T-helper 2 cell treated with Interferon-gamma antibody and Interleukin-4, amounts not matched to agents 100 ng/mL and 5 ng/mL, for 36 hours (primary cell): ENCODE measurements at regions not wholly inside any gene's neighbourhood (a gene's known extent, or its start where the extent isn't known, plus 50 kb on each side); places are given as distances from the start of the nearest gene placed in this dataset.
"Not testable (repeated sequence)": the region's sequence is repeated elsewhere in the genome, so short reads cannot be mapped to it uniquely, and the experiment has no call there.

Experiments used
- intact Hi-C: fragments of 100-400 bp; cut with micrococcal nuclease; formaldehyde crosslinking; loops from one replicate; pipeline ENCODE4 v1.15.1; 2023

GRCh38 chr1:232319518-232320210 lies 310.3 kb downstream of the SIPA1L2 start:
- intact Hi-C loops: no loop called here

DNA sequence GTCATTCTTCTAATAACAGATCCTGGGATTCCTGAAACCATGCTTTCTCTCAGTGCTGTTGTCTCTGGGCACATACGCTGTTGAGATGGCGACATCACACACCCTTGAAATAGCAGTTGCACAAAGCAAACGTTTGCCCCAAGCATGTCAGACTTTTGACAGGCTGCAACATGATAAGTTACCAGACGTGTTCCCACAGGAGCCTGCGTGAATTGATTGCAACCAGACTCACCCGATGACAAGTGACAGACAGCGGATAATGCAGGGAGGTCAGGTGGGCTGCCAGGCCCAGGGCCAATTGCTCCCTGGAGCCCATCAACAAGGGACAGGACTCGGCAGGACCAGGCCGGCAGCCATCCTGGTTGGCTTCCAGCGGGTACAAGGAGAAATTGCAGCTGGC lies 310.9 kb downstream of the SIPA1L2 start:
- intact Hi-C loops: no loop called here

DNA sequence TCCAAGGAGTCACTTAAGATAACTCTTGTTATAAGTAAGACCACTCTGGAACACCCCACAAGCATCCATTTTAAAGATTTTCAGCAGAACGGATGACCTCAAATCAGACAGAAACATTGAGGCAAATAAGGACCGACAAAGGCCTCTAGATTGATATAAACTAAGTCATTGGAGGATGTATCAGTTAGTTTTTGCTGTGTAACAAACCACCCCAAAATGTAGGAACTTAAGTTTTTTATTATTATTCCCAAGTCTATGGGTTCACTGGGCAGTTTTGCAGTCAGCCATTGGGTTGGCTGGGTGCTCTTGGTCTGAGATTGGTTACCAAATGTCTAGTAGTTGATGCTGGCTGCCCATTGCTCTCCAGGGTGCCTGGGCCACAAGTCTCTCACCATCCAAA lies 311.8 kb downstream of the SIPA1L2 start:
- intact Hi-C loops: no loop called here

- intact Hi-C loops: no loop called here
Measured at GRCh38 chr1:232317350-232317749, 312.6 kb downstream of the SIPA1L2 start.

GRCh38 chr1:232316864-232317263 lies 313.1 kb downstream of the SIPA1L2 start:
- intact Hi-C loops: no loop called here

GRCh38 chr1:232313876-232314275 lies 316.1 kb downstream of the SIPA1L2 start:
- intact Hi-C loops: not testable (repeated sequence)

- intact Hi-C loops: no loop called here
Measured at GRCh38 chr1:232310541-232310940, 319.4 kb downstream of the SIPA1L2 start.

DNA sequence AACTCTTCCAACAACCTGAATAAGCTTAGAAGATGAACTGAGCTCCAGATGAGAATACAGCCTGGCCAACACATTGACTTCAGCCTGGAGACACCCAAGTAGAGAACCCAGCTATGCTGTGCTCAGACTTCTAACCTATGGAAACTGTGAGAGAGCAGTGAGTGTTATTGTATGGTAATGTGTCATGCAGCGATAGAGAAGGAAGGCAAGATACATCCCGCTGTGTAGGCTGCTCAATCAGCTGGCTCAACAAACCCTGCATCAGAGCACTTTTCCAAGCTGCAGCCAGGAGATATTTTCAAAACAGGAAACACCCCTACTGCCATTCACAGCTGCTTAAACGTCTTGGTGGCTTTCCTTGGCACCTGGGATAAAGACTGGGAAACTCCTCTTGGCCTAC lies 321.3 kb downstream of the SIPA1L2 start:
- intact Hi-C loops: no loop called here

DNA sequence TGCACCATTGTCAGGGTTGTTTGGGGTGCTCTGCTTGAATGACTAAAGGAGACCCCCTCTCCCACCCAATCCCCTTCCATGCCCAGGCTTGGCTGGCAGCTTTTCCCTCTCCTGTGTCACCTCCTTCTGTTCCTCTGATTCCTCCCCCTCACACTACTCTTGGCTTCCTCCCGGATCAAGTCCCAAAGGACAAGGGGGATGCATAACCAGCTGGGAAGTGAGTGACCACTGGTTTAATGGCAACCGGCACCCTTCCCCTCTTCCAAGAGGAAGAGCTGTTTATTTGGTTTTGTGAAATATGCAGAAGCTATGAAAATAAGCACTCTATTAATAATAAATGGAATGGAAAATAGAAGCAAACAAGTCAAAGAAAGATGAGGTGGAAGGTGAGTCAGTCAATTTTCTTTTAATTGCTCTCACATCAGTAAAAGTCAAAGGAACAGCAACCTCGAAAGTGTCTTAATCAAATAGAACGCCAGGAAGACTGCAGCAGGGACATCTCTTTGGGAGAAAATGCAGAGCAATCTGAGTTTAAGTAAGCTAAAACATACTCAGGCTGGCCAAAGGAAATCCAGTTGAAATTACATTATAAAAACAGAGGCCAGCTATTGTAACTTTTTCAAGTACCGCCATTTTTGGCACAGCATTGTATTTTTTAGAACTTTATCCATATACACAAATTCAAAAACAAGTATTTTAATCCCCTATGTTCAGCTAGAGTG lies 322.5 kb downstream of the SIPA1L2 start:
- intact Hi-C loops: no loop called here

DNA sequence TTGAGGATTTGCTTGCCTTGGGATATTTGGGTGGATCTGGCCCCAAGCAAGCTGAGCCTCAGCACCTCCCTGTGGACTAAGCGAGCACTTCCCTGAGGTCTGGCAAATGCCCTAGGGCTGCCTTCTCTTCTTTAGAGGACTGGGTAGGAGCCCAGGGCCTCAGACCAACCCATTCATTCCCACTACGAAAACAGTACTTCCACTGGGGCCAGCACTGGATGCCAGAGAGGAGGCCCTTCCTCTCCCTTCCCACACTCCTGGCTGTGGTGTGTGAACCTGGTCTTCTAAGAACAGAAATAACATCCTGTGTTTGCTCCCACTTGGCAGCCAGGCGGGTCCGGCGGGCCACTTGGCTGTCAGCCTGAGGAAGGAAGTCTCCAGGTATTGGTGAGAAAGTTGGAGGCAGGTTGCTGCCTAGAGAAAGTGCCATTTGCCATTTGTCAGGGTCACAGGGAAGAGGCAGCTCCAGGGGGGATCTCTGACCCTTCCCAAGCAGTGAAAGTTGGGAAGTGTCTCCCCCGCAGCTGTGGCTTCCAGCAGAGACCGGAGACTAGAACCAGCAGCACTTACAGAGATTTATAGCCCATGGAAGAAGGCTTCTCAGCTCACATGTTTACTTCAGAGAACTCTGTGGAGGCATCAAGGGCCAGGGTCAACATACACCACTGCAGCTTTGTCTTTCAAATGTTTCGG lies 323.5 kb downstream of the SIPA1L2 start:
- intact Hi-C loops: no loop called here

DNA sequence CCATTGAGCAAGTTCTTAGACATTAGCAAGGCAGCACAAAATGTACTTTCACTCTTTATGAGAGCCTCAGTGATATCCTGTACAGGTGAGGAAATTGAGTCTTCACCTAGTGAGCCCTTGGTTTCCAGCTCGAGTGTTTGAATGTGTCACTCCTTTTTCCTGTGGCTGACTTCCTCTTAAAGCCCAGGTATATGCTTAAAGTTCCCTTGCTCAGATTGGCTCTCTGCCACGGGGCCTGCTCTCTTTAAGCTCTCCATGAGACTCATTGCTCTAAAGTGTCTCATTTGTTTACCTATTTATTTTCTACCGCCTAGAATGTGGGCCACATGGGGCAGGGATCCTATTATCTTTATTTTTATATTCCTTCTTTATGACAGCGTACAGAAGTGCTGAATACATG lies 324.9 kb downstream of the SIPA1L2 start:
- intact Hi-C loops: no loop called here

DNA sequence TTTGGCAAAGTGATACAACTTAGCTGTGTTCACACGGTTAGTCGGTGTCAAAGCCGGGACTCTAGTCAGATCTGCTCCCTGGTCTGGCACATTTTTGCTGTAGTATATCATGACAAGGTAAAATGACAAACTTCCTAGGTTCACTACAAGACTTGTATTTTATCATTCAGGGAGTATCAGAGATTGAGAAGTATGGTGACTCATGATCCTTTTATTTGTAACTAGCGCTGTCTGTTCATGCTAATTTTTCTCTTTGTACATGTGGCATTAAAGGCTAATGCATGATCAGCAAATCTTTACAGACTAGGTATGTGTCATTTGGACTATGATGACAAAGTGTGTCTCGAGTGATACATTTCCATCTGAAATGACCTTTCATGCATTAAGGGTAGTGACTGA lies 326.7 kb downstream of the SIPA1L2 start:
- intact Hi-C loops: no loop called here

- intact Hi-C loops: no loop called here
Measured at GRCh38 chr1:232302376-232303221, 327.3 kb downstream of the SIPA1L2 start.

GRCh38 chr1:232301246-232301645 lies 328.7 kb downstream of the SIPA1L2 start:
- intact Hi-C loops: no loop called here

DNA sequence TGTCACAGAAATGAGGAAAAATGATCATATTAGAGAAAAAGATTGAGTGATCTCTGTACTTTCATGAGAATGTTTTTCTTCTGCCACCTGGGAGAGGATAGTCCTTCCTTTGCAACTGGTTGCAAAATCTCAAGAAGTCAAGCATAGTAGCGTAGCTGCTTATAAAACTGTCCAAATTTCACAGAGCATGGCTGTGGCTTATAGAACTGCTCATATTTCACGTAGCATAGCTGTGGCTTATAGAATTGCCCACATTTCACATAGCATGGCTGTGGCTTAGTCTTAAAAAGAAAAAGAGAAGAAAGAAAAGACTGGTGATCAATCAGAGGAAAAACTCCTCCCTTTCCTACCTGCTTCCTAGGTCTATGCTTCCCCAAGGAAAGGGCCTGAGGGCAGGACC lies 329.5 kb downstream of the SIPA1L2 start:
- intact Hi-C loops: no loop called here

DNA sequence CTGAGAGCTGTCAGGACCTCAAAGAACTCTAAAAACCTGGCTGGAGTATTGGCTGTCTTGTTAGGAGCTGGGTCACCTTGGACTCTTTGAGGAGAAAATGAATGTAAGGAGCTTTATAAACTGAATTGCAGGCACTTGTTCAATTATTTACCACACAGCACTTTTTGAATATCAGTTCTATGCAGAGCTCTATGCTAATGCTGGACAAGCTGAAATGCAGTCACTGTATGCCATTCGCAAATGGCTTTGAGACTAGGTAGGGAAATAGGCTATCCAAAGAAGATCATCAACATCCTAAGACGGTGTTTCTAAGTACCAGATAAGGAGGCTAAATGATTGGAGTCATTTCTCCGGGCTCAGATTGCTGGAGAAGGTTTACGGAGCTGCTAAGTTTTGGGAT lies 333.5 kb downstream of the SIPA1L2 start:
- intact Hi-C loops: no loop called here

DNA sequence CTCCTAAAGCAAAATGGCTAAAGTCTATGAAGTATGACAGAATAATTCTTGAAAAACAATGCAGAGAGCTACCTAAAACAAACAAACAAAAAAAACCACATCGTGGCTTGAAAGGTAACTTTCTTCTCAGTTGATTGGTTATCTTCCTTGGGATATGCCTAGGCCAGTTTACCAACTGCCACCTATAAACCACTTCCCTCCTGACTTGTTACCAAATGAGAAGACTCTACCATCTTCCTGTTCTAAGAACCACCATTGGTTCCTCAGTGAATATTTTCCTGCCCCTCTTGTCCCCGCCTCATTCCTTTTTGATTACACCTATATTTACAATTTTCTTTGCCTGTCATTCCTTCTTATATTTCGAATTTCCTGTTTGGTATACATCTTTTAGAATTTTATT lies 336.6 kb downstream of the SIPA1L2 start:
- intact Hi-C loops: no loop called here

DNA sequence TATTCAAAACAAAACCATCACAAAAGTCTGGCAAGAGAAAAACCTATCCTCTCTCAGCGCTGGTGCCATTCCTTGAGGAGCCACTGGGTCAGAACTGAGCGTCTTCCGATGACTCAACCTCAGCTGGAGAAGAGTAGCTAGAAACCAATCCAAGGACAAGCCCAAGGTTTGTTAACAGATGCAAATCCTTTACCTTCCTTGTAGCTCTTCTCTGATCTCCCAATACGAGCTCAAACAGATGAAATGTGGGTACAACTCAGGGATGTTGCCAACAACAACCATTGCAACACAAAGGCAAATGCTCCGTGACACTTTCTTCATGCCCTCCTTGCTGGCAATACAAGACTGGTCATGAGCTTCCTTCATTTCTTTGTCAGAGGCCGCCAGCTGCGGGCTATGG lies 337.1 kb downstream of the SIPA1L2 start:
- intact Hi-C loops: no loop called here

GRCh38 chr1:232292239-232292638 lies 337.7 kb downstream of the SIPA1L2 start:
- intact Hi-C loops: no loop called here

DNA sequence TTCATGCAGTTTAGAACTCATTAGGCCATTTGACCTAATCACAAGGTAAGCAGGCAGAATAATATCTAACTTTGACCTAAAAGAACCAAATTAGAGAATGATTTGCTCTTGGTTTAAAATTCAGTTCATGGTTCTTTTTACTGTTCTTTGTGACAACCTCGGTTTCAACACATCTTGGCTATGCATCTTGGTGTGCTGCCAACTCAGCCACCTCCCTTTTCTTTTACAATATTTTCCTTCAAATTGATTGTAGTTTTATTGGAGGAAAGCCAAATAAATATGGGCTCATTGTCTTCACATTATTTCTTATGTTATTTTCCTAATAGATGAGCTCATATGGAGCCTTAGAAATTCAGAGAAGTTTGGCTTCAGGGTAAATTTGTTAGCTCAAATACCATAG lies 338.3 kb downstream of the SIPA1L2 start:
- intact Hi-C loops: no loop called here

DNA sequence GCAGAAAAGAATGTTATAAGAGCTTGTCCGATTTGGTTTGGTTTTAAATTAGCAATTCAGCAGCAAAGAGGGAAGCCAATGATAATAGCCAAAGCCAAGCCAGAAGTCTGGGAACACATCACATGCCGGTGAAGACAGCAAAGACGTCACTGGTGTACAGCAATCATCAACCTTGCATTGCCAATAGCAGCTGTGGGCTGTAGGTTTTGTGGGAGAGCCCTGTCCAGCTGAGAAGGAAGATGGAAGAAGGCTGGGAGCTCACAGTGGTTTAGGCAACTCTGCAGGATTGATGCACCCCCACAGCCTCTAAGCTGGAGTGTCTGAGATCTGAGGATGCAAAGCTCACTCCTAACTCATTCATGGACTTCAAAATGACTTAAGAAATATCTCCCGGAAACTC lies 338.7 kb downstream of the SIPA1L2 start:
- intact Hi-C loops: no loop called here

GRCh38 chr1:232290570-232290969 lies 339.4 kb downstream of the SIPA1L2 start:
- intact Hi-C loops: no loop called here
